OCI-LY3 (cell line): ENCODE measurements at regions not wholly inside any gene's neighbourhood (a gene's known extent, or its start where the extent isn't known, plus 50 kb on each side); places are given as distances from the start of the nearest gene placed in this dataset.

Experiments
- H2AFZ ChIP-seq: fragments of 200-600, 300-600 bp; shearing (Covaris generic); 2 replicates; pipeline ENCODE4 v1.6.0; 2014; ENCODE audit warnings: antibody characterized with exemption, low read depth, low read length
- H3K27ac ChIP-seq: fragments of 200-600, 300-600 bp; sonication (generic); 2 replicates; pipeline ENCODE4 v1.5.1; 2014; ENCODE audit warnings: mild to moderate bottlenecking, low read length, moderate library complexity, mixed read lengths
- H3K27me3 ChIP-seq: fragments of 200-600, 300-600 bp; sonication (generic); 2 replicates; pipeline ENCODE4 v1.6.1; 2014; ENCODE audit warnings: low read depth, low read length, mixed read lengths
- H3K36me3 ChIP-seq: fragments of 200-600, 300-600 bp; sonication (generic); replicated peaks from 2 replicates; pipeline ENCODE3; 2014; ENCODE audit warnings: low read depth, low read length, mixed read lengths
- H3K4me1 ChIP-seq: fragments of 300-600, 200-600 bp; sonication (generic); 2 replicates; pipeline ENCODE4 v1.6.1; 2014; ENCODE audit warnings: low read length, mixed read lengths
- H3K4me2 ChIP-seq: fragments of 200-600, 300-600 bp; sonication (generic); 2 replicates; pipeline ENCODE4 v1.6.1; 2014; ENCODE audit warnings: low read length, mixed read lengths
- H3K4me3 ChIP-seq: fragments of 300-600, 200-600 bp; sonication (generic); 2 replicates; pipeline ENCODE4 v1.5.1; 2014; ENCODE audit warnings: antibody characterized with exemption, mild to moderate bottlenecking, low read length, moderate library complexity
- H3K79me2 ChIP-seq: fragments of 300-600, 200-600 bp; shearing (Covaris generic); 2 replicates; pipeline ENCODE4 v1.6.1; 2014; ENCODE audit warnings: mild to moderate bottlenecking, low read length, mixed read lengths
- H3K9ac ChIP-seq: fragments of 300-600, 200-600 bp; shearing (Covaris generic); 2 replicates; pipeline ENCODE4 v1.6.0; 2014; ENCODE audit warnings: mild to moderate bottlenecking, low read length, moderate library complexity
- H3K9me3 ChIP-seq: fragments of 200-600, 300-600 bp; shearing (Covaris generic); 2 replicates; pipeline ENCODE4 v1.6.1; 2014; ENCODE audit warnings: low read length, mixed read lengths; ENCODE audit not compliant: insufficient read depth
- H4K20me1 ChIP-seq: fragments of 200-600, 300-600 bp; sonication (generic); 2 replicates; pipeline ENCODE4 v1.6.1; 2016; ENCODE audit warnings: low read length, mixed read lengths; ENCODE audit not compliant: insufficient read depth
- CTCF ChIP-seq: fragments of 200-600, 300-600 bp; sonication (generic); IDR thresholded peaks from 2 replicates; pipeline ENCODE4 v1.5.1; 2014; ENCODE audit warnings: antibody characterized with exemption, low read length, low read depth
- EZH2phosphoT487 ChIP-seq: fragments of 200-600 bp; shearing (Covaris generic); IDR thresholded peaks from 2 replicates; pipeline ENCODE4 v1.6.1; 2018; ENCODE audit warnings: antibody characterized with exemption, mixed run types, low read depth

- no peaks in the 10 kb centered on the region for H4K20me1 ChIP-seq
- H3K4me2 ChIP-seq, result no peak overlapping the region
- no peaks in the 10 kb centered on the region for H3K4me1 ChIP-seq
- H3K79me2 ChIP-seq, result no peaks in the 10 kb centered on the region
- no peak overlapping the region for H3K9ac ChIP-seq
- H3K9me3 ChIP-seq, result no peaks in the 10 kb centered on the region
- no peak overlapping the region for H3K4me3 ChIP-seq
- no peaks in the 10 kb centered on the region for H3K27me3 ChIP-seq
- no peak for TF ChIP-seq EZH2phosphoT487
- no peak for TF ChIP-seq CTCF
- H3K27ac ChIP-seq, result no peak overlapping the region
- H2AFZ ChIP-seq, result no peak overlapping the region
- H3K36me3 ChIP-seq, result no peaks in the 10 kb centered on the region
Observed at GRCh38 chr18:7288544-7288943, 57.7 kb downstream of the LRRC30 start.

- Histone ChIP-seq H3K4me2 (no peak overlapping the region), H3K27ac (no peak overlapping the region), H3K9me3 (no peaks in the 10 kb centered on the region), H4K20me1 (no peaks in the 10 kb centered on the region), H3K27me3 (no peaks in the 10 kb centered on the region), H3K79me2 (no peaks in the 10 kb centered on the region), H2AFZ (no peak overlapping the region), H3K9ac (no peak overlapping the region), H3K4me1 (no peaks in the 10 kb centered on the region), H3K36me3 (no peaks in the 10 kb centered on the region), H3K4me3 (no peak overlapping the region)
- TF ChIP-seq EZH2phosphoT487 (no peak), CTCF (no peak)
Observed at GRCh38 chr18:7290077-7290476, 59.2 kb downstream of the LRRC30 start.

GRCh38 chr18:7291046-7291445, 60.2 kb downstream of the LRRC30 start:
- Histone ChIP-seq H4K20me1 (no peaks in the 10 kb centered on the region), H3K9ac (no peak overlapping the region), H3K9me3 (no peaks in the 10 kb centered on the region), H3K36me3 (no peaks in the 10 kb centered on the region), H3K27ac (no peak overlapping the region), H3K79me2 (no peaks in the 10 kb centered on the region), H3K4me2 (no peak overlapping the region), H3K4me1 (no peaks in the 10 kb centered on the region), H3K27me3 (no peaks in the 10 kb centered on the region), H3K4me3 (no peak overlapping the region), H2AFZ (no peak overlapping the region)
- TF ChIP-seq CTCF (no peak), EZH2phosphoT487 (no peak)

- H3K79me2 ChIP-seq, result no peaks in the 10 kb centered on the region
- no peak overlapping the region for H3K9ac ChIP-seq
- no peaks in the 10 kb centered on the region for H3K27me3 ChIP-seq
- no peaks in the 10 kb centered on the region for H3K9me3 ChIP-seq
- H2AFZ ChIP-seq, result no peak overlapping the region
- no peaks in the 10 kb centered on the region for H4K20me1 ChIP-seq
- H3K4me2 ChIP-seq, result no peak overlapping the region
- H3K36me3 ChIP-seq, result no peaks in the 10 kb centered on the region
- TF ChIP-seq EZH2phosphoT487 (no peak), CTCF (no peak)
- H3K4me3 ChIP-seq, result no peak overlapping the region
- no peaks in the 10 kb centered on the region for H3K4me1 ChIP-seq
- H3K27ac ChIP-seq, result no peak overlapping the region
Observed at GRCh38 chr18:7298149-7298548, 67.3 kb downstream of the LRRC30 start.
